SW480 (cell line): ENCODE measurements at regions not wholly inside any gene's neighbourhood (a gene's known extent, or its start where the extent isn't known, plus 50 kb on each side); places are given as distances from the start of the nearest gene placed in this dataset.

Experiments
- DNase-seq: peaks from one replicate; pipeline ENCODE4 v3.0.0-alpha.2; 2016; ENCODE audit warnings: low spot score

GRCh38 chr20:60064554-60065196, 106.5 kb downstream of the CDH26 start:
- no peak for DNase-seq

GRCh38 chr20:60065741-60066437, 107.7 kb downstream of the CDH26 start:
- DNase-seq, result no peak

- no peak for DNase-seq
Measured at GRCh38 chr20:60066438-60066823, 108.2 kb downstream of the CDH26 start.

- DNase-seq, result no peak
Measured at GRCh38 chr20:60068509-60068908, 110.3 kb downstream of the CDH26 start.

- no peak for DNase-seq
Measured at GRCh38 chr20:60069656-60070055, 111.4 kb downstream of the CDH26 start.

GRCh38 chr20:60070791-60071190, 112.6 kb downstream of the CDH26 start:
- no peak for DNase-seq

- DNase-seq, result peak; percentile 81
Measured at GRCh38 chr20:60071965-60072364, 113.7 kb downstream of the CDH26 start.

- no peak for DNase-seq
Measured at GRCh38 chr20:60073086-60073485, 114.9 kb downstream of the CDH26 start.

GRCh38 chr20:60073504-60073903, 115.3 kb downstream of the CDH26 start:
- DNase-seq, result no peak

GRCh38 chr20:60074276-60074675, 116.1 kb downstream of the CDH26 start:
- DNase-seq, result no peak

- no peak for DNase-seq
Measured at GRCh38 chr20:60078351-60079250, 120.4 kb downstream of the CDH26 start.

- DNase-seq, result no peak
Measured at GRCh38 chr20:60080401-60080800, 122.2 kb downstream of the CDH26 start.

GRCh38 chr20:60085551-60086132, 127.4 kb downstream of the CDH26 start:
- DNase-seq, result no peak

GRCh38 chr20:60086821-60087562, 128.8 kb downstream of the CDH26 start:
- DNase-seq, result no peak

GRCh38 chr20:60087563-60088105, 129.4 kb downstream of the CDH26 start:
- DNase-seq, result no peak

GRCh38 chr20:60088236-60088635, 130.0 kb downstream of the CDH26 start:
- DNase-seq, result no peak

GRCh38 chr20:60090631-60091030, 132.4 kb downstream of the CDH26 start:
- no peak for DNase-seq

- DNase-seq, result no peak
Measured at GRCh38 chr20:60091305-60091704, 133.1 kb downstream of the CDH26 start.

GRCh38 chr20:60091861-60092260, 133.6 kb downstream of the CDH26 start:
- DNase-seq, result no peak

- DNase-seq, result no peak
Measured at GRCh38 chr20:60092729-60093128, 134.5 kb downstream of the CDH26 start.

GRCh38 chr20:60095456-60095855, 137.2 kb downstream of the CDH26 start:
- DNase-seq, result no peak
